Neutrophil (primary cell): ENCODE measurements at regions not wholly inside any gene's neighbourhood (a gene's known extent, or its start where the extent isn't known, plus 50 kb on each side); places are given as distances from the start of the nearest gene placed in this dataset.
"Not testable (repeated sequence)": the region's sequence is repeated elsewhere in the genome, so short reads cannot be mapped to it uniquely, and the experiment has no call there.

Experiments used
- H3K27ac ChIP-seq: fragments of 200-600 bp; sonication (generic); 2 replicates; pipeline ENCODE4 v1.5.1; 2016; ENCODE audit warnings: mild to moderate bottlenecking, moderate library complexity
- H3K27me3 ChIP-seq: fragments of 200-600 bp; sonication (generic); 2 replicates; pipeline ENCODE4 v1.6.0; 2016; ENCODE audit warnings: mild to moderate bottlenecking
- H3K36me3 ChIP-seq: fragments of 200-600 bp; sonication (generic); 2 replicates; pipeline ENCODE4 v1.5.1; 2017
- H3K4me1 ChIP-seq, 2 experiments: fragments of 200-600 bp in 1 of 2; sonication (generic) in 1 of 2; 1 replicate in 1 of 2; 2 replicates in 1 of 2; pipeline versions ENCODE4 v1.5.1 to v1.6.1; 2013 to 2016; ENCODE audit warnings: low read depth in 1 of 2, low read length in 1 of 2, mild to moderate bottlenecking in 1 of 2, moderate library complexity in 1 of 2; ENCODE audit not compliant: control insufficient read depth in 1 of 2, insufficient read depth in 1 of 2
- H3K4me3 ChIP-seq, 2 experiments: fragments of 200-600 bp in 1 of 2; sonication (generic) in 1 of 2; 1 replicate in 1 of 2; 2 replicates in 1 of 2; pipeline ENCODE4 v1.5.1; 2013 to 2016; ENCODE audit warnings: low read depth in 1 of 2, low read length in 1 of 2, mild to moderate bottlenecking in 1 of 2, moderate library complexity in 1 of 2
- H3K9me3 ChIP-seq: fragments of 200-600 bp; sonication (generic); 2 replicates; pipeline ENCODE4 v1.5.1; 2016
- CTCF ChIP-seq: fragments of 200-600 bp; sonication (generic); IDR thresholded peaks from 2 replicates; pipeline ENCODE4 v1.5.1; 2016; ENCODE audit warnings: antibody characterized with exemption

- no peaks in the 10 kb centered on the region for H3K27me3 ChIP-seq
- H3K27ac ChIP-seq, result no peak overlapping the region
- no peak overlapping the region for H3K4me3 ChIP-seq
- no peaks in the 10 kb centered on the region for H3K4me1 ChIP-seq
- no peaks in the 10 kb centered on the region for H3K36me3 ChIP-seq
- no peaks in the 10 kb centered on the region for H3K9me3 ChIP-seq
- TF ChIP-seq CTCF, result no peak
Measured at GRCh38 chr9:23036416-23036815, 589.8 kb downstream of the DMRTA1 start.

- no peak overlapping the region for H3K27ac ChIP-seq
- no peaks in the 10 kb centered on the region for H3K4me1 ChIP-seq
- no peak for TF ChIP-seq CTCF
- H3K4me3 ChIP-seq, result no peak overlapping the region
- H3K36me3 ChIP-seq, result no peaks in the 10 kb centered on the region
- no peaks in the 10 kb centered on the region for H3K9me3 ChIP-seq
- no peaks in the 10 kb centered on the region for H3K27me3 ChIP-seq
Measured at GRCh38 chr9:23039402-23039801, 592.8 kb downstream of the DMRTA1 start.

GRCh38 chr9:23041466-23041865 is 594.8 kb downstream of the DMRTA1 start:
- Histone ChIP-seq H3K4me3 (no peak overlapping the region), H3K27ac (no peak overlapping the region), H3K4me1 (no peaks in the 10 kb centered on the region), H3K27me3 (no peaks in the 10 kb centered on the region), H3K9me3 (no peaks in the 10 kb centered on the region), H3K36me3 (no peaks in the 10 kb centered on the region)
- no peak for TF ChIP-seq CTCF

GRCh38 chr9:23044549-23044948 is 597.9 kb downstream of the DMRTA1 start:
- Histone ChIP-seq H3K27ac (no peak overlapping the region), H3K9me3 (no peaks in the 10 kb centered on the region), H3K27me3 (no peaks in the 10 kb centered on the region), H3K4me1 (no peaks in the 10 kb centered on the region), H3K4me3 (no peak overlapping the region), H3K36me3 (no peaks in the 10 kb centered on the region)
- TF ChIP-seq CTCF, result no peak

- H3K36me3 ChIP-seq, H3K4me1 ChIP-seq, H3K9me3 ChIP-seq, H3K27me3 ChIP-seq, H3K4me3 ChIP-seq, H3K27ac ChIP-seq: not testable (repeated sequence)
Measured at GRCh38 chr9:23046026-23046425, 599.4 kb downstream of the DMRTA1 start.

GRCh38 chr9:23050548-23050947 is 603.9 kb downstream of the DMRTA1 start:
- no peaks in the 10 kb centered on the region for H3K27me3 ChIP-seq
- no peaks in the 10 kb centered on the region for H3K4me1 ChIP-seq
- no peak overlapping the region for H3K27ac ChIP-seq
- H3K36me3 ChIP-seq, result no peaks in the 10 kb centered on the region
- no peaks in the 10 kb centered on the region for H3K9me3 ChIP-seq
- H3K4me3 ChIP-seq, result no peak overlapping the region
- no peak for TF ChIP-seq CTCF
